CD4-positive, alpha-beta T cell (primary cell): ENCODE measurements at regions not wholly inside any gene's neighbourhood (a gene's known extent, or its start where the extent isn't known, plus 50 kb on each side); places are given as distances from the start of the nearest gene placed in this dataset.

Source experiments
- ATAC-seq: fragments of 200-7000 bp; cut with Tn5 transposase; one replicate; pipeline ENCODE4 v1.10.0; 2022; ENCODE audit warnings: mild to moderate bottlenecking; ENCODE audit not compliant: poor library complexity
- CTCF ChIA-PET: fragments of 350-600 bp; sonication (Branson Sonifier 250); formaldehyde crosslinking; loops from one replicate; lab custom pipeline; 2021; ENCODE audit warnings: antibody characterized with exemption, inconsistent platforms; lab: Charles Lee
- POLR2A ChIA-PET: fragments of 350-600 bp; sonication (Branson Sonifier 250); formaldehyde crosslinking; loops from one replicate; lab custom pipeline; 2021; ENCODE audit warnings: antibody characterized with exemption, inconsistent platforms; lab: Charles Lee
- DNase-seq, 14 experiments: peaks; one replicate each; pipeline ENCODE4 v3.0.0-alpha.2; 2013 to 2020; ENCODE audit warnings: mixed read lengths in 2 of 14
- H3K27ac ChIP-seq, 2 donors: one replicate each; pipeline versions ENCODE4 v1.5.1 to v1.7.0; 2013; ENCODE audit warnings: low read length in 2 of 2, low read depth in 1 of 2, mild to moderate bottlenecking in 1 of 2
- H3K27me3 ChIP-seq, 2 experiments: 1 replicate in 1 of 2; 2 replicates in 1 of 2; pipeline versions ENCODE4 v1.6.1 to v1.7.0; 2013; ENCODE audit warnings: low read length in 2 of 2, control low read depth in 1 of 2, mild to moderate bottlenecking in 1 of 2, moderate library complexity in 1 of 2; ENCODE audit not compliant: insufficient read depth in 2 of 2, control insufficient read depth in 1 of 2
- H3K36me3 ChIP-seq: one replicate; pipeline ENCODE4 v1.6.1; 2013; ENCODE audit warnings: low read length, control low read depth; ENCODE audit not compliant: insufficient read depth
- H3K4me1 ChIP-seq: one replicate; pipeline ENCODE4 v1.6.1; 2013; ENCODE audit warnings: low read length, control low read depth; ENCODE audit not compliant: insufficient read depth
- H3K4me3 ChIP-seq: one replicate; pipeline ENCODE4 v1.5.1; 2013; ENCODE audit warnings: mild to moderate bottlenecking, low read length, moderate library complexity
- H3K9me3 ChIP-seq, 2 experiments: 1 replicate in 1 of 2; 2 replicates in 1 of 2; pipeline versions ENCODE4 v1.6.1 to v1.7.0; 2013; ENCODE audit warnings: low read length in 2 of 2, mild to moderate bottlenecking in 2 of 2, control low read depth in 1 of 2, moderate library complexity in 1 of 2; ENCODE audit not compliant: control insufficient read depth in 1 of 2, insufficient read depth in 1 of 2
- H3K27ac Mint-ChIP-seq: one replicate; pipeline ENCODE4 v1.8.0; 2020; ENCODE audit warnings: mixed read lengths
- H3K27me3 Mint-ChIP-seq: one replicate; pipeline ENCODE4 v1.8.0; 2021; ENCODE audit warnings: mixed read lengths
- H3K36me3 Mint-ChIP-seq: one replicate; pipeline ENCODE4 v1.8.0; 2021; ENCODE audit warnings: low read depth, mixed read lengths
- H3K4me1 Mint-ChIP-seq: one replicate; pipeline ENCODE4 v1.8.0; 2021; ENCODE audit warnings: low read depth, mixed read lengths
- H3K4me3 Mint-ChIP-seq: one replicate; pipeline ENCODE4 v1.8.0; 2020; ENCODE audit warnings: mild to moderate bottlenecking, mixed read lengths
- H3K9me3 Mint-ChIP-seq: one replicate; pipeline ENCODE4 v1.8.0; 2020; ENCODE audit warnings: mixed read lengths
- CTCF ChIP-seq: fragments of 200-600 bp; IDR thresholded peaks from one replicate; pipeline ENCODE4 v1.8.0; 2022; ENCODE audit warnings: antibody characterized with exemption, mild to moderate bottlenecking
- intact Hi-C, 2 experiments: fragments of 100-400 bp; cut with DNase I in 1 of 2; cut with micrococcal nuclease in 1 of 2; formaldehyde crosslinking; loops; one replicate each; pipeline versions ENCODE4 v1.15.1 to v1.9.0; 2023 to 2025; cut with DNase I, micrococcal nuclease

GRCh38 chr14:75371297-75371696, 56.5 kb upstream of the JDP2 start:
- intact Hi-C loops: no loop called here
- H3K27ac ChIP-seq: no peak overlapping the region
- no peak overlapping the region for H3K4me3 ChIP-seq
- H3K36me3 Mint-ChIP-seq: no peaks in the 10 kb centered on the region
- H3K9me3 ChIP-seq: no peaks in the 10 kb centered on the region
- H3K4me1 ChIP-seq: no peaks in the 10 kb centered on the region
- no peaks in the 10 kb centered on the region for H3K36me3 ChIP-seq
- no peak for TF ChIP-seq CTCF
- ChIA-PET CTCF (no interaction called here), POLR2A (no interaction called here)
- H3K4me3 Mint-ChIP-seq: no peak overlapping the region
- H3K27me3 ChIP-seq: no peaks in the 10 kb centered on the region
- ATAC-seq: no peak
- no peak overlapping the region for H3K27ac Mint-ChIP-seq
- H3K4me1 Mint-ChIP-seq: no peaks in the 10 kb centered on the region
- H3K27me3 Mint-ChIP-seq: peaks cover 10% of the 10 kb centered on the region
- no peak for DNase-seq
- no peaks in the 10 kb centered on the region for H3K9me3 Mint-ChIP-seq

- Mint-ChIP-seq H3K27ac (no peak overlapping the region), H3K4me3 (no peak overlapping the region), H3K27me3 (peaks cover 10% of the 10 kb centered on the region), H3K4me1 (no peaks in the 10 kb centered on the region), H3K36me3 (no peaks in the 10 kb centered on the region), H3K9me3 (no peaks in the 10 kb centered on the region)
- no peaks in the 10 kb centered on the region for H3K27me3 ChIP-seq
- no peaks in the 10 kb centered on the region for H3K9me3 ChIP-seq
- CTCF ChIA-PET: no interaction called here
- no peak overlapping the region for H3K4me3 ChIP-seq
- no peak for ATAC-seq
- no peaks in the 10 kb centered on the region for H3K36me3 ChIP-seq
- no peak for TF ChIP-seq CTCF
- no peak for DNase-seq
- H3K27ac ChIP-seq: no peak overlapping the region
- H3K4me1 ChIP-seq: no peaks in the 10 kb centered on the region
- intact Hi-C loops: no loop called here
- POLR2A ChIA-PET: interaction anchor here (0.7 kb wide), 1 partner anchor 30 kb away, joined by 6 read pairs; no protein-coding TSS in a partner anchor
Observed at GRCh38 chr14:75372260-75372659, 55.6 kb upstream of the JDP2 start.

- no peak overlapping the region for H3K27ac Mint-ChIP-seq
- POLR2A ChIA-PET: no interaction called here
Observed at GRCh38 chr14:75373133-75373532, 54.7 kb upstream of the JDP2 start.

More at GRCh38 chr14:75373133-75373532, 54.7 kb upstream of the JDP2 start:
- TF ChIP-seq CTCF: no peak
- H3K4me1 Mint-ChIP-seq: no peaks in the 10 kb centered on the region
- no peak overlapping the region for H3K4me3 Mint-ChIP-seq
- CTCF ChIA-PET: no interaction called here
- no peaks in the 10 kb centered on the region for H3K4me1 ChIP-seq
- H3K9me3 ChIP-seq: no peaks in the 10 kb centered on the region
- intact Hi-C loops: no loop called here
- H3K4me3 ChIP-seq: no peak overlapping the region
- H3K27ac ChIP-seq: no peak overlapping the region
- DNase-seq (no peak), ATAC-seq (no peak)
- H3K36me3 ChIP-seq: no peaks in the 10 kb centered on the region
- peaks cover 10% of the 10 kb centered on the region for H3K27me3 Mint-ChIP-seq
- no peaks in the 10 kb centered on the region for H3K9me3 Mint-ChIP-seq
- no peaks in the 10 kb centered on the region for H3K36me3 Mint-ChIP-seq
- no peaks in the 10 kb centered on the region for H3K27me3 ChIP-seq
